ENCODE measurements at regions not wholly inside any gene's neighbourhood (a gene's known extent, or its start where the extent isn't known, plus 50 kb on each side); places are given as distances from the start of the nearest gene placed in this dataset.

DNA sequence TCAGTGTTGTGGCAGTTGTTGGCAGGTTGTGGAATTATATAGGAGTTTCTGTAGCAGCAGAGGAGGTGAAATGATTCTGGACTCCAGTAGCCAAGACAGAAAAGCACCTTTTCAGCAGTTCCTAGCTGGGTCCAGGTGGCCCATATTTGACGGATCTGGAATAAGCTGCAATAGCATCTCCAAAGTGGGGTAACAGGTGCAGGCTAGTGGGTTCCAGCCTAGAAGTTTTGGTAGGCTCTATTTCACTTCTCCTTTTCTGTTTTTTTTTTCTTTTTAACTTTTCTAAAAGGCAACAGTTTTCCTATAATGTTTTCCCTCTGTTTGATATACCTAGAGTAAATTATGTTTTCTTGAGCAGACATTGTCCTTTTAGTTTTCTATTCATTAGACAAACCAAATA lies 392.5 kb downstream of the C4orf33 start:
- H3K9ac ChIP-seq (ENCODE audit: low read length in 3 of 3) = no peak overlapping the region
- DNase-seq (no peak), FAIRE-seq (no peak)
- H3K27ac ChIP-seq (ENCODE audit: low read depth in 2 of 2, low read length in 2 of 2) = no peak overlapping the region
- no peaks in the 10 kb centered on the region for H3K27me3 ChIP-seq (ENCODE audit: control insufficient read depth, insufficient read depth, low read length)
- no peaks in the 10 kb centered on the region for H3K4me1 ChIP-seq (ENCODE audit: control insufficient read depth in 2 of 3, insufficient read depth in 2 of 3, low read depth in 1 of 3, low read length in 3 of 3)
- no peak for TF ChIP-seq CTCF (IDR thresholded peaks at IDR 0.05; ENCODE audit: borderline replicate concordance, extremely low read depth, insufficient read depth)
- intact Hi-C loops (cut with DNase I) = no loop called here
- no peak overlapping the region for H3K4me3 ChIP-seq (ENCODE audit: low read length in 3 of 3)
- H3K36me3 ChIP-seq (ENCODE audit: control insufficient read depth in 2 of 3, insufficient read depth in 3 of 3, low read length in 3 of 3) = no peaks in the 10 kb centered on the region
- no peaks in the 10 kb centered on the region for H3K9me3 ChIP-seq (ENCODE audit: control insufficient read depth in 2 of 3, insufficient read depth in 1 of 3, low read length in 3 of 3)

GRCh38 chr4:129490516-129490915 lies 394.6 kb downstream of the C4orf33 start:
- no peak overlapping the region for H3K9ac ChIP-seq (ENCODE audit: low read length in 3 of 3)
- no peak for TF ChIP-seq CTCF (IDR thresholded peaks at IDR 0.05; ENCODE audit: borderline replicate concordance, extremely low read depth, insufficient read depth)
- no peaks in the 10 kb centered on the region for H3K36me3 ChIP-seq (ENCODE audit: control insufficient read depth in 2 of 3, insufficient read depth in 3 of 3, low read length in 3 of 3)
- no peaks in the 10 kb centered on the region for H3K4me1 ChIP-seq (ENCODE audit: control insufficient read depth in 2 of 3, insufficient read depth in 2 of 3, low read depth in 1 of 3, low read length in 3 of 3)
- no peak overlapping the region for H3K4me3 ChIP-seq (ENCODE audit: low read length in 3 of 3)
- no peak overlapping the region for H3K27ac ChIP-seq (ENCODE audit: low read depth in 2 of 2, low read length in 2 of 2)
- H3K27me3 ChIP-seq (ENCODE audit: control insufficient read depth, insufficient read depth, low read length) = no peaks in the 10 kb centered on the region
- DNase-seq = peak in 3 of 5 donors; percentile 18 to 76 (median 70)
- intact Hi-C loops (cut with DNase I) = no loop called here
- FAIRE-seq = no peak
- no peaks in the 10 kb centered on the region for H3K9me3 ChIP-seq (ENCODE audit: control insufficient read depth in 2 of 3, insufficient read depth in 1 of 3, low read length in 3 of 3)

DNA sequence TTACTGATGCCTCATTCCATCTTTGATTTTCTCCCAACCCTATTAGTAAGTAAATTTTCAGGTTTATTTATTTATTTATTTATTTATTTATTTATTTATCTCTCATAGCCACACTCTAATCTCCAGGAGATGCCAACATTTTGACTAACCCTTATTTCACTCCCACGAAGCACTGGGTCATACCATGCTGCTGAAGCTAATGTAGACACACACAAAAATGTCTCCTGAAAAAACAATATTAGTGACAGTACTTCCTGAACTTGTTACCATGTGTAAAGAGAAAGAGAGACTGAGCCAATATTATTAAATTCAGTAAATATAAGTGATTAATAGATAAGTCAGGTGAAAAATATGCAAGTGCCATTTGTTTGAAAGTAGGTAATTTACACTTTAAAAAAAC lies 402.7 kb downstream of the C4orf33 start:
- no peak for FAIRE-seq

More for the DNA sequence above, 402.7 kb downstream of the C4orf33 start:
- Histone ChIP-seq H3K27ac (ENCODE audit: low read depth in 2 of 2, low read length in 2 of 2) (no peak overlapping the region), H3K9me3 (ENCODE audit: control insufficient read depth in 2 of 3, insufficient read depth in 1 of 3, low read length in 3 of 3) (no peaks in the 10 kb centered on the region), H3K9ac (ENCODE audit: low read length in 3 of 3) (no peak overlapping the region), H3K4me1 (ENCODE audit: control insufficient read depth in 2 of 3, insufficient read depth in 2 of 3, low read depth in 1 of 3, low read length in 3 of 3) (no peaks in the 10 kb centered on the region), H3K4me3 (ENCODE audit: low read length in 3 of 3) (no peak overlapping the region), H3K36me3 (ENCODE audit: control insufficient read depth in 2 of 3, insufficient read depth in 3 of 3, low read length in 3 of 3) (no peaks in the 10 kb centered on the region), H3K27me3 (ENCODE audit: control insufficient read depth, insufficient read depth, low read length) (no peaks in the 10 kb centered on the region)
- no peak for DNase-seq
- intact Hi-C loops (cut with DNase I) = no loop called here
- TF ChIP-seq CTCF (IDR thresholded peaks at IDR 0.05; ENCODE audit: borderline replicate concordance, extremely low read depth, insufficient read depth) = no peak

All from kidney (tissue), 13 donors.